IMR-90 (cell line): ENCODE measurements at regions not wholly inside any gene's neighbourhood (a gene's known extent, or its start where the extent isn't known, plus 50 kb on each side); places are given as distances from the start of the nearest gene placed in this dataset.

ENCODE experiments used
- ATAC-seq: fragments of 200-7000 bp; cut with Tn5 transposase; 2 replicates; pipeline ENCODE4 v1.9.1; 2020; ENCODE audit warnings: low read depth, mild to moderate bottlenecking, moderate library complexity
- BruUV-seq: library from RNA; stranded (reverse); fragments of 400-500 nt; replicated peaks from 2 replicates; lab custom pipeline; 2021; lab: Mats Ljungman, UMichigan
- CTCF ChIA-PET: fragments of 300-600 bp; formaldehyde crosslinking; extraction: SDS; loops from one replicate; lab custom pipeline; 2021; ENCODE audit warnings: antibody characterized with exemption; lab: Yijun Ruan, JAX
- POLR2A ChIA-PET: fragments of 300-600 bp; sonication (Branson Sonifier 250); formaldehyde crosslinking; loops from one replicate; lab custom pipeline; 2022; ENCODE audit warnings: antibody characterized with exemption; ENCODE audit not compliant: unreplicated experiment; lab: Charles Lee
- DNase-seq: peaks from one replicate; pipeline ENCODE4 v3.0.0; 2013
- H2AFZ ChIP-seq: replicated peaks from 2 replicates; pipeline ENCODE3; 2013; ENCODE audit warnings: low read length, mild to moderate bottlenecking; ENCODE audit not compliant: poor library complexity
- H2AK5ac ChIP-seq: 2 replicates; pipeline ENCODE4 v1.6.1; 2013; ENCODE audit warnings: low read depth, low read length, inconsistent platforms
- H2AK9ac ChIP-seq: replicated peaks from 2 replicates; pipeline ENCODE3; 2013; ENCODE audit warnings: mild to moderate bottlenecking, low read depth, low read length, moderate library complexity; ENCODE audit not compliant: poor library complexity
- H2BK120ac ChIP-seq: 2 replicates; pipeline ENCODE4 v1.6.1; 2013; ENCODE audit warnings: low read depth, low read length, inconsistent platforms
- H2BK15ac ChIP-seq: 3 replicates; pipeline ENCODE4 v1.6.1; 2013; ENCODE audit warnings: low read depth, low read length, inconsistent platforms
- H2BK20ac ChIP-seq: 2 replicates; pipeline ENCODE4 v1.6.1; 2013; ENCODE audit warnings: low read depth, mild to moderate bottlenecking, inconsistent platforms, low read length, moderate library complexity
- H2BK5ac ChIP-seq: 2 replicates; pipeline ENCODE4 v1.6.1; 2013; ENCODE audit warnings: mild to moderate bottlenecking, low read depth, low read length, inconsistent platforms; ENCODE audit not compliant: poor library complexity, severe bottlenecking
- H3K14ac ChIP-seq: replicated peaks from 2 replicates; pipeline ENCODE4 v1.6.1; 2013; ENCODE audit warnings: low read depth, low read length, inconsistent platforms
- H3K18ac ChIP-seq: 2 replicates; pipeline ENCODE4 v1.6.1; 2013; ENCODE audit warnings: low read depth, low read length, control low read depth
- H3K23ac ChIP-seq: 2 replicates; pipeline ENCODE4 v1.6.1; 2013; ENCODE audit warnings: low read depth, low read length, inconsistent platforms
- H3K27ac ChIP-seq: 2 replicates; pipeline ENCODE4 v1.5.1; 2013; ENCODE audit warnings: mild to moderate bottlenecking, control low read depth, low read length; ENCODE audit not compliant: insufficient read depth
- H3K27me3 ChIP-seq: 2 replicates; pipeline ENCODE4 v1.6.1; 2013; ENCODE audit warnings: low read length; ENCODE audit not compliant: control insufficient read depth, insufficient read depth
- H3K36me3 ChIP-seq: 2 replicates; pipeline ENCODE4 v1.6.1; 2013; ENCODE audit warnings: low read length, mixed read lengths; ENCODE audit not compliant: control insufficient read depth, insufficient read depth
- H3K4ac ChIP-seq: 2 replicates; pipeline ENCODE4 v1.6.1; 2013; ENCODE audit warnings: low read depth, low read length, inconsistent platforms
- H3K4me1 ChIP-seq: 2 replicates; pipeline ENCODE4 v1.6.1; 2013; ENCODE audit warnings: low read length, mixed read lengths; ENCODE audit not compliant: control insufficient read depth, insufficient read depth
- H3K4me2 ChIP-seq: 2 replicates; pipeline ENCODE4 v1.6.1; 2013; ENCODE audit warnings: low read depth, mild to moderate bottlenecking, control low read depth, low read length, moderate library complexity
- H3K4me3 ChIP-seq: 2 replicates; pipeline ENCODE4 v1.5.1; 2013; ENCODE audit warnings: low read depth, mild to moderate bottlenecking, control low read depth, low read length, moderate library complexity; ENCODE audit not compliant: insufficient read depth
- H3K56ac ChIP-seq: 2 replicates; pipeline ENCODE4 v1.6.1; 2013; ENCODE audit warnings: low read length, inconsistent platforms; ENCODE audit not compliant: insufficient read depth; ENCODE audit errors: extremely low read depth
- H3K79me1 ChIP-seq, 2 experiments: 2 replicates each; pipeline ENCODE4 v1.6.1; 2013; ENCODE audit warnings: low read length in 2 of 2, inconsistent platforms in 1 of 2, low read depth in 1 of 2
- H3K9ac ChIP-seq: 2 replicates; pipeline ENCODE4 v1.6.1; 2013; ENCODE audit warnings: low read depth, low read length, control low read depth
- H3K9me1 ChIP-seq: 2 replicates; pipeline ENCODE4 v1.6.1; 2013; ENCODE audit warnings: low read length, inconsistent platforms; ENCODE audit not compliant: insufficient read depth
- H3K9me3 ChIP-seq: 2 replicates; pipeline ENCODE4 v1.6.1; 2013; ENCODE audit warnings: low read length; ENCODE audit not compliant: control insufficient read depth, insufficient read depth
- H4K20me1 ChIP-seq: 2 replicates; pipeline ENCODE4 v1.6.1; 2013; ENCODE audit warnings: low read length, inconsistent platforms; ENCODE audit not compliant: insufficient read depth
- H4K5ac ChIP-seq: 2 replicates; pipeline ENCODE4 v1.6.1; 2013; ENCODE audit warnings: mild to moderate bottlenecking, low read depth, low read length, control low read depth
- H4K8ac ChIP-seq, 2 experiments: 2 replicates each; pipeline ENCODE4 v1.6.1; 2013; ENCODE audit warnings: low read depth in 2 of 2, low read length in 2 of 2, control low read depth in 1 of 2, inconsistent platforms in 1 of 2
- H4K91ac ChIP-seq: 2 replicates; pipeline ENCODE4 v1.6.1; 2013; ENCODE audit warnings: low read depth, low read length, inconsistent platforms; ENCODE audit not compliant: insufficient read depth
- CEBPB ChIP-seq: IDR thresholded peaks from 2 replicates; pipeline ENCODE4 v1.6.1; 2012; ENCODE audit warnings: low read depth, low read length, improper control_type of control experiment
- MXI1 ChIP-seq: IDR thresholded peaks from 2 replicates; pipeline ENCODE4 v1.6.1; 2012; ENCODE audit warnings: low read depth, mild to moderate bottlenecking, low read length, moderate library complexity, borderline replicate concordance
- SMC3 ChIP-seq: fragments of 150-350 bp; IDR thresholded peaks from 2 replicates; pipeline ENCODE4 v1.6.1; 2016; ENCODE audit warnings: low read depth, mild to moderate bottlenecking, antibody characterized with exemption, low read length, moderate library complexity
- WGBS, 2 experiments: methylation state at CpG; one replicate each; pipeline versions ENCODE4 v1.1.5 to v1.1.7; 2013; ENCODE audit warnings: missing lambda C conversion rate in 2 of 2; ENCODE audit not compliant: insufficient read length in 1 of 2; ENCODE audit errors: extremely low coverage in 2 of 2; 5-methylcytosine and 5-hydroxymethylcytosine counted together
- dilution Hi-C: fragments of 300-500 bp; cut with HindIII; formaldehyde crosslinking; loops from one replicate; pipeline ENCODE4 v1.14.3; 2018; ENCODE audit warnings: low sequenced_read_pairs; ENCODE audit not compliant: unreplicated experiment
- in situ Hi-C: fragments of 300-500 bp; cut with MboI; formaldehyde crosslinking; loops from 3 replicates; pipeline ENCODE4 v1.14.3; 2019; ENCODE audit warnings: low sequenced_read_pairs, inconsistent platforms, mixed read lengths
- intact Hi-C: fragments of 100-400 bp; cut with micrococcal nuclease; formaldehyde crosslinking; loops from 2 replicates; pipeline ENCODE4 v1.10.0; 2022

DNA sequence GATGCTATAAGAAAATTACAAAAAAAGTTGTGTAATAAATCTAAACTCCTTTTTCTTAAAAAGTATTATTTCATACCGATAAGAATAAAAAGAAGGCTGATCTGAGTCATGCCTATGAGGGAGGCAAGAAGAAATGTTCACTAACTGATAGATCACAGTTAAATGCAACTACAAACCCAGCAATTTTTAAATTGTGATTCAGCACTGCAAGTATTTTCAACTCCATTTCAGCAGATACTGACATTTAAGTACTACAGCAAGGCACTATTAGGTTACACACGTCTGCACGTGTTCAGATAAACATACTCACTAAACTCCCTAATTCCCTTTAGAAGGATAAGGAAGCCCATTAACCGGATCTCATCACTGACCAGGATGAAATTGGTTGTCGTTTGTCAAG is 213.3 kb upstream of the ZRANB2 start:
- WGBS, 2 experiments, result no CpG with 5 or more reads among the region's 5 CpGs
- no TSS peak for BruUV-seq
- no peak overlapping the region for H2AFZ ChIP-seq

More for the DNA sequence above, 213.3 kb upstream of the ZRANB2 start:
- ChIA-PET POLR2A (no interaction called here), CTCF (no interaction called here)
- peak; percentile 74 for ATAC-seq
- dilution Hi-C loops, result no loop called here
- intact Hi-C loops, result no loop called here
- Histone ChIP-seq H3K56ac (no peak overlapping the region), H3K4me1 (no peaks in the 10 kb centered on the region), H3K36me3 (no peaks in the 10 kb centered on the region), H3K27ac (no peak overlapping the region), H4K91ac (no peak overlapping the region), H3K27me3 (no peaks in the 10 kb centered on the region), H3K4me2 (peak overlapping the region; percentile 79; the same call in 1 of the 2 replicates), H3K9me1 (no peaks in the 10 kb centered on the region), H4K20me1 (no peaks in the 10 kb centered on the region), H3K4me3 (no peak overlapping the region), H4K5ac (no peak overlapping the region), H2BK15ac (no peak overlapping the region), H3K23ac (no peak overlapping the region), H3K18ac (no peak overlapping the region), H2BK5ac (no peak overlapping the region), H2AK5ac (no peak overlapping the region), H3K9ac (no peak overlapping the region), H2BK120ac (no peak overlapping the region), H2BK20ac (no peak overlapping the region), H4K8ac (no peak overlapping the region), H3K79me1 (no peaks in the 10 kb centered on the region), H2AK9ac (no peak overlapping the region), H3K9me3 (no peaks in the 10 kb centered on the region), H3K4ac (no peak overlapping the region), H3K14ac (no peak overlapping the region)
- TF ChIP-seq SMC3 (no peak), CEBPB (no peak), MXI1 (0 out of 2 replicates have a peak, but pooled peaks have one; percentile 13)
- DNase-seq, result peak; percentile 46
- in situ Hi-C loops, result no loop called here
